ENCODE measurements at regions not wholly inside any gene's neighbourhood (a gene's known extent, or its start where the extent isn't known, plus 50 kb on each side); places are given as distances from the start of the nearest gene placed in this dataset.

DNA sequence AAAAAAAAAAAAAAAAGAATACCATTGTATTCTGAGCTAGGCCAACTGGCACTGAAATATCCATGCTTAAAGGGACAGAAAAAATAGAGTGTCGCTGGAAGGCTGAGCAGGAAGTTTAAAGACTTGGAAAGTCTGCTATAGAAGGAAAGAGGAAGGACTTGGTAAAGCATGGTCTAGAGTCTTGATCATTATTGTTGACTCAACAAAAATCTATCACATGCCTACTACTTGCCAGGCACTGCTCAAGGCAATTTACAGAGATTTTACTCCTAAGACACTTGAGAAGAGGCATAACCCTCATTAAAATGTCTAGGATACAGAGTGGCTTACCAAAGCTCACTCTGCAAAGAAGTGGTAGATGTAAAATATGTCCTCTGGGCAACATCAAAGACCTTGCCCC lies 324.0 kb upstream of the DAB1 start:
- no peaks in the 10 kb centered on the region for H3K27me3 Mint-ChIP-seq (ENCODE audit: insufficient read depth, low read depth)

DNA sequence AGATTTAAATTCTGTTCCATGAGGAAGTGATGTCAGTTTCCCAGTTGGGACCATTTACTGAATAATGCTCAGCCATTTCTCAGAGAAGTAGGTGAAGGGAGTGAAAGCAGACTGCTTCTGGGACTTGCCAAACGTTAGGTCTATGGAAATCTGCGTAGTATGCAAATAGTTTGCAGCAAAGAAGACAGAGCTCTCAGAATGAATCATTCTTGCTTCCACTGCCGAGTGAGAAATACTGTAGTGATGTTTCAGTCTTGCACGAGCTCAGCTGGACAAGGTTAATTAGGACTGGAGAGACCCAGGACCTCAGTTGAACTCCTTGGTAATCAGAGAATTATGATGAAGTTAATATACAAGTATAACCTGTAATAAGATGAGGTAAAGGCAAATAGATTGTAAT lies 317.7 kb upstream of the DAB1 start:
- no peaks in the 10 kb centered on the region for H3K9me3 ChIP-seq (ENCODE audit: low read depth)
- H3K4me1 ChIP-seq = no peaks in the 10 kb centered on the region
- no peak for DNase-seq (ENCODE audit: low spot score)
- H4K20me1 ChIP-seq (ENCODE audit: low read depth) = no peaks in the 10 kb centered on the region
- H3K27ac Mint-ChIP-seq = no peak overlapping the region
- no peak overlapping the region for H3K27ac ChIP-seq
- no peaks in the 10 kb centered on the region for H3K36me3 Mint-ChIP-seq
- H3K4me3 ChIP-seq = no peak overlapping the region
- H3K4me1 Mint-ChIP-seq = no peaks in the 10 kb centered on the region
- no peaks in the 10 kb centered on the region for H3K9me3 Mint-ChIP-seq
- no peaks in the 10 kb centered on the region for H3K79me2 ChIP-seq (ENCODE audit: low read depth)
- no peak overlapping the region for H2AFZ ChIP-seq (replicated peaks)
- no peak for TF ChIP-seq EZH2phosphoT487 (IDR thresholded peaks at IDR 0.05)
- TF ChIP-seq, protein P1, sequence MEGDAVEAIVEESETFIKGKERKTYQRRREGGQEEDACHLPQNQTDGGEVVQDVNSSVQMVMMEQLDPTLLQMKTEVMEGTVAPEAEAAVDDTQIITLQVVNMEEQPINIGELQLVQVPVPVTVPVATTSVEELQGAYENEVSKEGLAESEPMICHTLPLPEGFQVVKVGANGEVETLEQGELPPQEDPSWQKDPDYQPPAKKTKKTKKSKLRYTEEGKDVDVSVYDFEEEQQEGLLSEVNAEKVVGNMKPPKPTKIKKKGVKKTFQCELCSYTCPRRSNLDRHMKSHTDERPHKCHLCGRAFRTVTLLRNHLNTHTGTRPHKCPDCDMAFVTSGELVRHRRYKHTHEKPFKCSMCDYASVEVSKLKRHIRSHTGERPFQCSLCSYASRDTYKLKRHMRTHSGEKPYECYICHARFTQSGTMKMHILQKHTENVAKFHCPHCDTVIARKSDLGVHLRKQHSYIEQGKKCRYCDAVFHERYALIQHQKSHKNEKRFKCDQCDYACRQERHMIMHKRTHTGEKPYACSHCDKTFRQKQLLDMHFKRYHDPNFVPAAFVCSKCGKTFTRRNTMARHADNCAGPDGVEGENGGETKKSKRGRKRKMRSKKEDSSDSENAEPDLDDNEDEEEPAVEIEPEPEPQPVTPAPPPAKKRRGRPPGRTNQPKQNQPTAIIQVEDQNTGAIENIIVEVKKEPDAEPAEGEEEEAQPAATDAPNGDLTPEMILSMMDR (IDR thresholded peaks at IDR 0.05) = no peak
- no peak for TF ChIP-seq EZH2 (IDR thresholded peaks at IDR 0.05)
- no peaks in the 10 kb centered on the region for H3F3A ChIP-seq (ENCODE audit: low read depth)
- H3K27me3 Mint-ChIP-seq (ENCODE audit: insufficient read depth, low read depth) = no peaks in the 10 kb centered on the region
- H3K36me3 ChIP-seq = no peaks in the 10 kb centered on the region
- no peak overlapping the region for H3K9ac ChIP-seq
- no peaks in the 10 kb centered on the region for H3K27me3 ChIP-seq
- no peak overlapping the region for H3K4me3 Mint-ChIP-seq
- no peak overlapping the region for H3K4me2 ChIP-seq

More for the DNA sequence above, 324.0 kb upstream of the DAB1 start:
- Mint-ChIP-seq H3K27ac (no peak overlapping the region), H3K4me3 (no peak overlapping the region), H3K9me3 (no peaks in the 10 kb centered on the region), H3K36me3 (no peaks in the 10 kb centered on the region), H3K4me1 (peaks cover 6% of the 10 kb centered on the region)
- Histone ChIP-seq H3K4me3 (no peak overlapping the region), H3K79me2 (ENCODE audit: low read depth) (no peaks in the 10 kb centered on the region), H3K4me1 (no peaks in the 10 kb centered on the region), H3K4me2 (no peak overlapping the region), H3F3A (ENCODE audit: low read depth) (no peaks in the 10 kb centered on the region), H2AFZ (replicated peaks) (no peak overlapping the region), H3K36me3 (no peaks in the 10 kb centered on the region), H3K9ac (no peak overlapping the region), H4K20me1 (ENCODE audit: low read depth) (no peaks in the 10 kb centered on the region), H3K27ac (no peak overlapping the region), H3K27me3 (no peaks in the 10 kb centered on the region), H3K9me3 (ENCODE audit: low read depth) (no peaks in the 10 kb centered on the region)
- TF ChIP-seq, protein P1 (IDR thresholded peaks at IDR 0.05) = no peak
- TF ChIP-seq EZH2phosphoT487 (IDR thresholded peaks at IDR 0.05) (no peak), EZH2 (IDR thresholded peaks at IDR 0.05) (no peak)
- no peak for DNase-seq (ENCODE audit: low spot score)

DNA sequence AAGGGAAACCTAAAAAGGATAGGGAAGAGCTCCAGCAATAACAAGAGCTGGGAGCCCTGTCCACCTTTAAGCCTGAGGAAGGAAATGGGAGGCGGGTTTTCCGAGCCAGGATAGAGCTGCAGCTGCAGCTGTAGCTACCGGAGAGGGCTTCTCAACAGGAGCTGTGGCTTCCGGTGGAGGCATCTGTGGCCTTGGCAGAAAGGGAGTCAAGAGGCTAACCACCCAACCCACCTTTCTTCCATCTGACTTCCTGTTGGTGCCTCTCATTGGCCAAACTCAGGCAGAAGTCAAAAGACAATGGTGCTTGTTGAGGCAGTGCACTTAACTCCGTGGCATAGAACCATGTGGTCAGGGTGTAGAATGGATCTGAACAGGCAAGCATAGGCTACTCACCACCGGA lies 313.1 kb upstream of the DAB1 start:
- H3K4me1 ChIP-seq = no peaks in the 10 kb centered on the region
- H3K36me3 ChIP-seq = no peaks in the 10 kb centered on the region
- H4K20me1 ChIP-seq (ENCODE audit: low read depth) = no peaks in the 10 kb centered on the region
- DNase-seq (ENCODE audit: low spot score) = no peak
- no peaks in the 10 kb centered on the region for H3K4me1 Mint-ChIP-seq
- no peaks in the 10 kb centered on the region for H3F3A ChIP-seq (ENCODE audit: low read depth)
- no peak overlapping the region for H3K4me3 ChIP-seq
- no peak overlapping the region for H3K4me2 ChIP-seq
- H3K27ac ChIP-seq = no peak overlapping the region
- TF ChIP-seq, protein P1 (IDR thresholded peaks at IDR 0.05) = no peak
- TF ChIP-seq EZH2 (IDR thresholded peaks at IDR 0.05) = no peak
- no peak for TF ChIP-seq EZH2phosphoT487 (IDR thresholded peaks at IDR 0.05)
- H3K27me3 ChIP-seq = no peaks in the 10 kb centered on the region
- H3K36me3 Mint-ChIP-seq = no peaks in the 10 kb centered on the region
- no peaks in the 10 kb centered on the region for H3K27me3 Mint-ChIP-seq (ENCODE audit: insufficient read depth, low read depth)
- no peaks in the 10 kb centered on the region for H3K9me3 Mint-ChIP-seq
- no peak overlapping the region for H2AFZ ChIP-seq (replicated peaks)
- no peak overlapping the region for H3K4me3 Mint-ChIP-seq
- H3K27ac Mint-ChIP-seq = no peak overlapping the region
- H3K9me3 ChIP-seq (ENCODE audit: low read depth) = no peaks in the 10 kb centered on the region
- no peaks in the 10 kb centered on the region for H3K79me2 ChIP-seq (ENCODE audit: low read depth)
- H3K9ac ChIP-seq = no peak overlapping the region

Measured in neural progenitor cell (in vitro differentiated cells).